ENCODE measurements at regions not wholly inside any gene's neighbourhood (a gene's known extent, or its start where the extent isn't known, plus 50 kb on each side); places are given as distances from the start of the nearest gene placed in this dataset.

DNA sequence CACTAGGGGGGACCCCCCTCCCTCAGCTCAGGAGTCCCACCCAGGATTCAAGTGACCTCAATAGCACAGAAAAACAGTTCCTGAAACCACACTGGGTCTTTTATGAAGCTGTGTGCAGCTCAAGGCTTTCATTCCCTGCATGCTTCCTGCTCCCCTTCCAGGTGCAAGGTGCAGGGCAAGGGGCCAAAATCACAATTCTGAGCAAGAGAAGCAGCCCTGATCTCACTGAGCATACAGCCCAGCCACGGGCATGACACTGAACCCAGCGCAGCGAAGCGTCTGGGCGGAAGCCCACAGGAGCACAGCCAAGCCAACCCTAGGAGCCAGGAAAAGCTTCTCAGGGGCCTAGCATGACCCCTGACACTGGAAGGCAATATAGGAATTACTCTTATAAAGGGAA lies 62.9 kb downstream of the IRX2 start:
- TF ChIP-seq, protein P1, sequence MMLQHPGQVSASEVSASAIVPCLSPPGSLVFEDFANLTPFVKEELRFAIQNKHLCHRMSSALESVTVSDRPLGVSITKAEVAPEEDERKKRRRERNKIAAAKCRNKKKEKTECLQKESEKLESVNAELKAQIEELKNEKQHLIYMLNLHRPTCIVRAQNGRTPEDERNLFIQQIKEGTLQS (IDR thresholded peaks at IDR 0.05), result no peak
- TF ChIP-seq SIN3A (IDR thresholded peaks at IDR 0.05; ENCODE audit: low read depth) (no peak), CBX3 (IDR thresholded peaks at IDR 0.05; ENCODE audit: low read depth) (no peak)
- TF ChIP-seq, protein P2, sequence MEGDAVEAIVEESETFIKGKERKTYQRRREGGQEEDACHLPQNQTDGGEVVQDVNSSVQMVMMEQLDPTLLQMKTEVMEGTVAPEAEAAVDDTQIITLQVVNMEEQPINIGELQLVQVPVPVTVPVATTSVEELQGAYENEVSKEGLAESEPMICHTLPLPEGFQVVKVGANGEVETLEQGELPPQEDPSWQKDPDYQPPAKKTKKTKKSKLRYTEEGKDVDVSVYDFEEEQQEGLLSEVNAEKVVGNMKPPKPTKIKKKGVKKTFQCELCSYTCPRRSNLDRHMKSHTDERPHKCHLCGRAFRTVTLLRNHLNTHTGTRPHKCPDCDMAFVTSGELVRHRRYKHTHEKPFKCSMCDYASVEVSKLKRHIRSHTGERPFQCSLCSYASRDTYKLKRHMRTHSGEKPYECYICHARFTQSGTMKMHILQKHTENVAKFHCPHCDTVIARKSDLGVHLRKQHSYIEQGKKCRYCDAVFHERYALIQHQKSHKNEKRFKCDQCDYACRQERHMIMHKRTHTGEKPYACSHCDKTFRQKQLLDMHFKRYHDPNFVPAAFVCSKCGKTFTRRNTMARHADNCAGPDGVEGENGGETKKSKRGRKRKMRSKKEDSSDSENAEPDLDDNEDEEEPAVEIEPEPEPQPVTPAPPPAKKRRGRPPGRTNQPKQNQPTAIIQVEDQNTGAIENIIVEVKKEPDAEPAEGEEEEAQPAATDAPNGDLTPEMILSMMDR (IDR thresholded peaks at IDR 0.05 in 2 of 3, conservative IDR thresholded peaks at IDR 0.05 in 1 of 3; ENCODE audit: borderline replicate concordance in 1 of 3, insufficient read depth in 1 of 3, low read depth in 2 of 3, low read length in 2 of 3), result no peak

Data from HCT116 (cell line).